ENCODE measurements at regions not wholly inside any gene's neighbourhood (a gene's known extent, or its start where the extent isn't known, plus 50 kb on each side); places are given as distances from the start of the nearest gene placed in this dataset.
"Not testable (repeated sequence)": the region's sequence is repeated elsewhere in the genome, so short reads cannot be mapped to it uniquely, and the experiment has no call there.

GRCh38 chr3:72615776-72616175, 232.5 kb downstream of the SHQ1 start:
- Mint-ChIP-seq H3K27ac (no peak overlapping the region), H3K27me3 (ENCODE audit: low read depth) (no peaks in the 10 kb centered on the region), H3K9me3 (peaks cover 9% of the 10 kb centered on the region), H3K4me1 (peaks cover 2% of the 10 kb centered on the region), H3K4me3 (no peak overlapping the region), H3K36me3 (no peaks in the 10 kb centered on the region)
- no peak for DNase-seq (ENCODE audit: low spot score in 2 of 2, unreplicated experiment in 2 of 2)
- TF ChIP-seq, protein P1, sequence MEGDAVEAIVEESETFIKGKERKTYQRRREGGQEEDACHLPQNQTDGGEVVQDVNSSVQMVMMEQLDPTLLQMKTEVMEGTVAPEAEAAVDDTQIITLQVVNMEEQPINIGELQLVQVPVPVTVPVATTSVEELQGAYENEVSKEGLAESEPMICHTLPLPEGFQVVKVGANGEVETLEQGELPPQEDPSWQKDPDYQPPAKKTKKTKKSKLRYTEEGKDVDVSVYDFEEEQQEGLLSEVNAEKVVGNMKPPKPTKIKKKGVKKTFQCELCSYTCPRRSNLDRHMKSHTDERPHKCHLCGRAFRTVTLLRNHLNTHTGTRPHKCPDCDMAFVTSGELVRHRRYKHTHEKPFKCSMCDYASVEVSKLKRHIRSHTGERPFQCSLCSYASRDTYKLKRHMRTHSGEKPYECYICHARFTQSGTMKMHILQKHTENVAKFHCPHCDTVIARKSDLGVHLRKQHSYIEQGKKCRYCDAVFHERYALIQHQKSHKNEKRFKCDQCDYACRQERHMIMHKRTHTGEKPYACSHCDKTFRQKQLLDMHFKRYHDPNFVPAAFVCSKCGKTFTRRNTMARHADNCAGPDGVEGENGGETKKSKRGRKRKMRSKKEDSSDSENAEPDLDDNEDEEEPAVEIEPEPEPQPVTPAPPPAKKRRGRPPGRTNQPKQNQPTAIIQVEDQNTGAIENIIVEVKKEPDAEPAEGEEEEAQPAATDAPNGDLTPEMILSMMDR (IDR thresholded peaks at IDR 0.05; ENCODE audit: unreplicated experiment) = no peak

GRCh38 chr3:72615182-72615581, 233.1 kb downstream of the SHQ1 start:
- no peak overlapping the region for H3K4me3 Mint-ChIP-seq
- peaks cover 6% of the 10 kb centered on the region for H3K9me3 Mint-ChIP-seq
- no peaks in the 10 kb centered on the region for H3K36me3 Mint-ChIP-seq
- H3K27ac Mint-ChIP-seq = no peak overlapping the region
- peaks cover 2% of the 10 kb centered on the region for H3K4me1 Mint-ChIP-seq
- no peak for DNase-seq (ENCODE audit: low spot score in 2 of 2, unreplicated experiment in 2 of 2)
- H3K27me3 Mint-ChIP-seq (ENCODE audit: low read depth) = no peaks in the 10 kb centered on the region
- TF ChIP-seq, protein P1 (IDR thresholded peaks at IDR 0.05; ENCODE audit: unreplicated experiment) = no peak

GRCh38 chr3:72614394-72615074, 233.7 kb downstream of the SHQ1 start:
- Mint-ChIP-seq H3K4me3 (no peak overlapping the region), H3K9me3 (peaks cover 6% of the 10 kb centered on the region), H3K36me3 (no peaks in the 10 kb centered on the region), H3K27me3 (ENCODE audit: low read depth) (no peaks in the 10 kb centered on the region), H3K4me1 (peaks cover 2% of the 10 kb centered on the region), H3K27ac (no peak overlapping the region)
- TF ChIP-seq, protein P1 (IDR thresholded peaks at IDR 0.05; ENCODE audit: unreplicated experiment) = no peak
- no peak for DNase-seq (ENCODE audit: low spot score in 2 of 2, unreplicated experiment in 2 of 2)

- no peaks in the 10 kb centered on the region for H3K36me3 Mint-ChIP-seq
- TF ChIP-seq, protein P1 (IDR thresholded peaks at IDR 0.05; ENCODE audit: unreplicated experiment) = no peak
- peaks cover 6% of the 10 kb centered on the region for H3K9me3 Mint-ChIP-seq
- no peak overlapping the region for H3K27ac Mint-ChIP-seq
- peaks cover 2% of the 10 kb centered on the region for H3K4me1 Mint-ChIP-seq
- H3K4me3 Mint-ChIP-seq = no peak overlapping the region
- no peaks in the 10 kb centered on the region for H3K27me3 Mint-ChIP-seq (ENCODE audit: low read depth)
- DNase-seq (ENCODE audit: low spot score in 2 of 2, unreplicated experiment in 2 of 2) = no peak
These were observed 234.4 kb downstream of the SHQ1 start for GRCh38 chr3:72613871-72614270.

DNA sequence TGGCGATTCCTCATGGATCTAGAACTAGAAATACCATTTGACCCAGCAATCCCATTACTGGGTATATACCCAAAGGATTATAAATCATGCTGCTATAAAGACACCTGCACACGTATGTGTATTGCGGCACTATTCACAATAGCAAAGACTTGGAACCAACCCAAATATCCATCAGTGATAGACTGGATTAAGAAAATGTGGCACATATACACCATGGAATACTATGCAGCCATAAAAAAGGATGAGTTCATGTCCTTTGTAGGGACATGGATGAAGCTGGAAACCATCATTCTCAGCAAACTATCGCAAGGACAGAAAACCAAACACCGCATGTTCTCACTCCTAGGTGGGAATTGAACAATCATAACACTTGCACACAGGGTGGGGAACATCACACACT, 239.1 kb downstream of the SHQ1 start:
- not testable (repeated sequence) for H3K36me3 Mint-ChIP-seq; H3K27ac Mint-ChIP-seq; H3K4me1 Mint-ChIP-seq; DNase-seq (ENCODE audit: low spot score in 2 of 2, unreplicated experiment in 2 of 2); H3K27me3 Mint-ChIP-seq (ENCODE audit: low read depth); H3K4me3 Mint-ChIP-seq; H3K9me3 Mint-ChIP-seq

GRCh38 chr3:72606005-72606800, 242.0 kb downstream of the SHQ1 start:
- TF ChIP-seq, protein P1 (IDR thresholded peaks at IDR 0.05; ENCODE audit: unreplicated experiment) = no peak
- Mint-ChIP-seq H3K4me1 (peaks cover 9% of the 10 kb centered on the region), H3K9me3 (no peaks in the 10 kb centered on the region), H3K27ac (no peak overlapping the region), H3K27me3 (ENCODE audit: low read depth) (no peaks in the 10 kb centered on the region), H3K4me3 (no peak overlapping the region), H3K36me3 (no peaks in the 10 kb centered on the region)
- DNase-seq (ENCODE audit: low spot score in 2 of 2, unreplicated experiment in 2 of 2) = no peak
